Left ventricle myocardium inferior (tissue), 1 donor: ENCODE measurements at regions not wholly inside any gene's neighbourhood (a gene's known extent, or its start where the extent isn't known, plus 50 kb on each side); places are given as distances from the start of the nearest gene placed in this dataset.

ENCODE experiments used
- DNase-seq: peaks from one replicate; pipeline ENCODE4 v3.0.0-alpha.2; 2020
- H3K27ac ChIP-seq: fragments of 200-600 bp; replicated peaks from 2 replicates; pipeline ENCODE4 v1.8.0; 2021
- H3K27me3 ChIP-seq: fragments of 200-600 bp; 2 replicates; pipeline ENCODE4 v1.8.0; 2021; ENCODE audit warnings: low read depth
- H3K36me3 ChIP-seq: fragments of 200-600 bp; 2 replicates; pipeline ENCODE4 v1.8.0; 2021
- H3K4me1 ChIP-seq: fragments of 200-600 bp; 2 replicates; pipeline ENCODE4 v1.8.0; 2021
- H3K4me3 ChIP-seq: fragments of 200-600 bp; 2 replicates; pipeline ENCODE4 v1.8.0; 2021; ENCODE audit warnings: mild to moderate bottlenecking, moderate library complexity
- H3K9me3 ChIP-seq: fragments of 200-600 bp; replicated peaks from 2 replicates; pipeline ENCODE4 v1.8.0; 2021
- CTCF ChIP-seq: fragments of 200-600 bp; IDR thresholded peaks from 2 replicates; pipeline ENCODE4 v1.8.0; 2021; ENCODE audit warnings: antibody characterized with exemption, mild to moderate bottlenecking, borderline replicate concordance
- intact Hi-C: fragments of 100-400 bp; cut with micrococcal nuclease; formaldehyde crosslinking; loops from one replicate; pipeline ENCODE4 v1.11.0; 2022
- donor health status: DM: no; HTN: yes; CAD: no; lungs with severe emphysema.

- no peaks in the 10 kb centered on the region for H3K4me1 ChIP-seq
- H3K36me3 ChIP-seq: no peaks in the 10 kb centered on the region
- no peak for DNase-seq
- TF ChIP-seq CTCF: no peak
- intact Hi-C loops: no loop called here
- H3K27ac ChIP-seq: no peak overlapping the region
- no peaks in the 10 kb centered on the region for H3K9me3 ChIP-seq
- no peak overlapping the region for H3K4me3 ChIP-seq
- no peaks in the 10 kb centered on the region for H3K27me3 ChIP-seq
These were observed 200.5 kb upstream of the CXorf66 start for GRCh38 chrX:140165849-140166248.

GRCh38 chrX:140164391-140164790 is 199.1 kb upstream of the CXorf66 start:
- Histone ChIP-seq H3K36me3 (no peaks in the 10 kb centered on the region), H3K9me3 (no peaks in the 10 kb centered on the region), H3K4me1 (no peaks in the 10 kb centered on the region), H3K4me3 (no peak overlapping the region), H3K27ac (no peak overlapping the region), H3K27me3 (no peaks in the 10 kb centered on the region)
- TF ChIP-seq CTCF: no peak
- intact Hi-C loops: no loop called here
- no peak for DNase-seq

DNA sequence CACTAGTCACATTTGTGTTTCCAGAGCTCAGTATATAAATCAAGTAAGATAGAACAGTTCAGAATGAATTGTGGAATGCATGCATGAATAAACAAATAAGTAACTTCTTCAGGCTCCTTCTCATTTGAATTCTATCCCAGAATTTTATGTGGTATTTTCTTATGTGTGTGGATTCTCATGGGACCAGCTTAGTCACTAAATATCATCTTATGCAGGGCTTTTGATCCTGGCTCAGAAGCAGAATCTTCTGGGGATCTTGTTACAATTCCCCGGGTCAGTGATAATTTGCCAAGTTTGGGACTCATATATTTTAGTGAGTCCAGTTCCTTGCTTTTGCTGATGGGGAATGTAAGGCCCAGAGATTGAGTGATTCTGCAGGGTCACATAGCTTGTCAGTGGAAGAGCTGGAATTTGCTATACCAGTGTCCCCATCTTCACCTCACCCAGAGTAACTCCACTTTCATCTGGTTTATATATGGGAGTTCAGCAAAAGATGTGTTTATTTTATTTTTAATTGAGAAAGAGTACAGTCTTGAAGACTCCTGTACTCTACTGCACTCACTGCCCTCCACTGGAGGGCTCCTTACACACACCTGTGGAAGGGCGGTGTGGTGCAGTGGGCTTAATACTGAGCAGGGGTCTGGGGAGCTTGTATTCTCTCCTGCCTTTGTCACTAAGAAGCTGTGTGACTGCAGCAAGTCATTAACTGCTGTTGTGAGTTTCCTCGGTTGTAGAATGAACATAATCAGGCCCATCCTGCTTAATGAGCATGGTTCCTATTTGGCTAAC is 198.2 kb upstream of the CXorf66 start:
- no peak overlapping the region for H3K27ac ChIP-seq
- H3K9me3 ChIP-seq: no peaks in the 10 kb centered on the region
- no peak overlapping the region for H3K4me3 ChIP-seq
- intact Hi-C loops: no loop called here
- H3K36me3 ChIP-seq: no peaks in the 10 kb centered on the region
- no peaks in the 10 kb centered on the region for H3K4me1 ChIP-seq
- no peak for TF ChIP-seq CTCF
- H3K27me3 ChIP-seq: no peaks in the 10 kb centered on the region
- no peak for DNase-seq

GRCh38 chrX:140157611-140158010 is 192.3 kb upstream of the CXorf66 start:
- no peak overlapping the region for H3K27ac ChIP-seq
- H3K27me3 ChIP-seq: no peaks in the 10 kb centered on the region
- peaks cover 4% of the 10 kb centered on the region for H3K9me3 ChIP-seq
- DNase-seq: no peak
- no peak overlapping the region for H3K4me3 ChIP-seq
- no peaks in the 10 kb centered on the region for H3K36me3 ChIP-seq
- intact Hi-C loops: no loop called here
- H3K4me1 ChIP-seq: no peaks in the 10 kb centered on the region
- no peak for TF ChIP-seq CTCF

DNA sequence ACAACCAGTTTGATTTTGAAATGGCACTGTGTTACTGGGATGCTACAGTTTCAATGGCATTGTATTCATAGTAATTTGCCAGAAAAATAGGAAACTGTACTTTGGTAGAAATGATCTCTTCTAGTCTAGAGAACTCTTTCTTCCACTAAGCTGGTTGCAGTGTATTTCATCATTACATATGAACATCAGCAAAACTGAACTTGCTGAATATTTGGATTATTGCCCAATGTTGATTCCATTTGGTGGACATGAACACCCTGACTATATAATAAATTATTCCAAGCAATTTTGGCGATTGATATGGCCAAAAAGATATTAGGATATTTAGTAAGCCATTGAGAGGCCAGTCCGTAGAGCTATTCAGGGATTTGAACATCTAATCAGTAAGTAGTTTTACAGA is 191.8 kb upstream of the CXorf66 start:
- DNase-seq: no peak
- no peak for TF ChIP-seq CTCF
- H3K36me3 ChIP-seq: no peaks in the 10 kb centered on the region
- H3K27ac ChIP-seq: no peak overlapping the region
- no peaks in the 10 kb centered on the region for H3K4me1 ChIP-seq
- no peak overlapping the region for H3K4me3 ChIP-seq
- no peaks in the 10 kb centered on the region for H3K27me3 ChIP-seq
- peaks cover 4% of the 10 kb centered on the region for H3K9me3 ChIP-seq
- intact Hi-C loops: no loop called here
